BE2C (cell line): ENCODE measurements at regions not wholly inside any gene's neighbourhood (a gene's known extent, or its start where the extent isn't known, plus 50 kb on each side); places are given as distances from the start of the nearest gene placed in this dataset.

ENCODE experiments used
- DNase-seq: peaks from one replicate; pipeline ENCODE4 v3.0.0-alpha.2; 2020
- H3K27me3 ChIP-seq: fragments of 250-450 bp; sonication (Bioruptor Pico); 2 replicates; pipeline ENCODE4 v1.5.1; 2020; ENCODE audit warnings: mild to moderate bottlenecking
- H3K36me3 ChIP-seq: fragments of 250-450 bp; sonication (Bioruptor Pico); 2 replicates; pipeline ENCODE4 v1.5.1; 2020; ENCODE audit warnings: mild to moderate bottlenecking
- H3K4me1 ChIP-seq: fragments of 250-450 bp; sonication (Bioruptor Pico); 2 replicates; pipeline ENCODE4 v1.5.1; 2020
- H3K4me3 ChIP-seq: 2 replicates; pipeline ENCODE4 v1.5.1; 2011; ENCODE audit warnings: low read depth, low read length
- H3K9me3 ChIP-seq: fragments of 250-450 bp; sonication (Bioruptor Pico); 2 replicates; pipeline ENCODE4 v1.5.1; 2020
- CTCF ChIP-seq: IDR thresholded peaks from 2 replicates; pipeline ENCODE4 v1.5.1; 2012; ENCODE audit warnings: mild to moderate bottlenecking, low read depth, low read length

- Histone ChIP-seq H3K36me3 (no peaks in the 10 kb centered on the region), H3K4me3 (no peak overlapping the region), H3K27me3 (no peaks in the 10 kb centered on the region), H3K4me1 (no peaks in the 10 kb centered on the region; the same call in none of the 2 replicates), H3K9me3 (no peaks in the 10 kb centered on the region)
- no peak for DNase-seq
- no peak for TF ChIP-seq CTCF
Observed at GRCh38 chr6:21886542-21887151, 293.1 kb downstream of the SOX4 start.

- Histone ChIP-seq H3K4me1 (no peaks in the 10 kb centered on the region; the same call in none of the 2 replicates), H3K27me3 (no peaks in the 10 kb centered on the region), H3K36me3 (no peaks in the 10 kb centered on the region), H3K4me3 (no peak overlapping the region), H3K9me3 (no peaks in the 10 kb centered on the region)
- no peak for TF ChIP-seq CTCF
- no peak for DNase-seq
Observed at GRCh38 chr6:21887231-21888185, 294.0 kb downstream of the SOX4 start.

GRCh38 chr6:21891080-21891479 lies 297.5 kb downstream of the SOX4 start:
- Histone ChIP-seq H3K9me3 (no peaks in the 10 kb centered on the region), H3K27me3 (no peaks in the 10 kb centered on the region), H3K36me3 (no peaks in the 10 kb centered on the region), H3K4me3 (no peak overlapping the region), H3K4me1 (no peaks in the 10 kb centered on the region)
- no peak for DNase-seq
- no peak for TF ChIP-seq CTCF

- H3K9me3 ChIP-seq = no peaks in the 10 kb centered on the region
- no peak overlapping the region for H3K4me3 ChIP-seq
- H3K27me3 ChIP-seq = no peaks in the 10 kb centered on the region
- H3K4me1 ChIP-seq = no peaks in the 10 kb centered on the region
- no peak for TF ChIP-seq CTCF
- DNase-seq = no peak
- no peaks in the 10 kb centered on the region for H3K36me3 ChIP-seq
Observed at GRCh38 chr6:21893793-21894192, 300.2 kb downstream of the SOX4 start.

- no peaks in the 10 kb centered on the region for H3K27me3 ChIP-seq
- no peaks in the 10 kb centered on the region for H3K9me3 ChIP-seq
- no peak for DNase-seq
- H3K4me1 ChIP-seq = no peaks in the 10 kb centered on the region; the same call in 1 of the 2 replicates
- no peaks in the 10 kb centered on the region for H3K36me3 ChIP-seq
- TF ChIP-seq CTCF = no peak
- no peak overlapping the region for H3K4me3 ChIP-seq
Observed at GRCh38 chr6:21895555-21895954, 302.0 kb downstream of the SOX4 start.
